GM19240 (cell line): ENCODE measurements at regions not wholly inside any gene's neighbourhood (a gene's known extent, or its start where the extent isn't known, plus 50 kb on each side); places are given as distances from the start of the nearest gene placed in this dataset.
"Not testable (repeated sequence)": the region's sequence is repeated elsewhere in the genome, so short reads cannot be mapped to it uniquely, and the experiment has no call there.

Source experiments
- DNase-seq: peaks from one replicate; pipeline ENCODE4 v3.0.0; 2011; ENCODE audit warnings: low spot score; ENCODE audit not compliant: insufficient read length

DNA sequence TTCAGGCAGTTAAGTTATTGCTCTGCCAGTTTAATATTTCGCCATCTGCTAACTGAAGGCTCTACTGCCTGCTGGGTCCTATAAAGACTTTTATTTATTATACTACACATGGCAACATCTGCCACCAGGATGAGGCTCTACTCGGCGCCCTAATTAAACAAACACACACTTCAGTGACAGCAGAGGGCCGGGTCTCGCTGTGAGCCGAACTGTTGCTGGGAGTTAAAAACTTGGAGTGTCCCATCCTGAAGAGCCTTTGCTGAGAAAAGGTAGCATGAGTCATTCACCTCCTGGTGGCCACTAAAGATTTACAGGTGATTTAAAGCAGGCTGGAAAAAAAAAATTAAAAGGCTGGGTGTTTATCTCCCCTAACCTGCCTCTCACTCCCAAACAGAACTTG, 183.7 kb downstream of the NPIPA8 start:
- not testable (repeated sequence) for DNase-seq

GRCh38 chr16:18148132-18148531, 188.4 kb downstream of the NPIPA8 start:
- DNase-seq, result not testable (repeated sequence)

GRCh38 chr16:18146601-18147142, 189.9 kb downstream of the NPIPA8 start:
- not testable (repeated sequence) for DNase-seq

DNA sequence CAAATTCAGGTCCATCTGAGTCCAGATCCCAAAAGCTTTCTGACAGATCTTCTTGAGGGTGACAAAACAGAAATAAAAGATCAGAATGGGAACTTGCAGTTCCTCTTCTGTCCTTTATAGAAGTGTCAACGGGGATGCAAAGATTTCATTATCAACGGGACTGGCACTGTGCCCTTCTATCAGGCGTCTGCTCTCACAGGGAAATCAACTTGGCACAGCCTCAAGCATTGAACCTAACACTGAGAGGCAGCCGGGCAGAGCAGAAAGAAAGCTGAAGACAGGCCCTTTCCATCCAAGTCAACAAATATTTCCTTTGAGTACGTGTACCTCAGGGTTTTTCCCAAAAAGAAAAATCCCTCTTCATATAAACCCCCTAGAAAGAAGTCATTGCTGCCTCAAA, 194.5 kb downstream of the NPIPA8 start:
- DNase-seq, result not testable (repeated sequence)

GRCh38 chr16:18136288-18136687, 200.2 kb downstream of the NPIPA8 start:
- DNase-seq, result not testable (repeated sequence)

DNA sequence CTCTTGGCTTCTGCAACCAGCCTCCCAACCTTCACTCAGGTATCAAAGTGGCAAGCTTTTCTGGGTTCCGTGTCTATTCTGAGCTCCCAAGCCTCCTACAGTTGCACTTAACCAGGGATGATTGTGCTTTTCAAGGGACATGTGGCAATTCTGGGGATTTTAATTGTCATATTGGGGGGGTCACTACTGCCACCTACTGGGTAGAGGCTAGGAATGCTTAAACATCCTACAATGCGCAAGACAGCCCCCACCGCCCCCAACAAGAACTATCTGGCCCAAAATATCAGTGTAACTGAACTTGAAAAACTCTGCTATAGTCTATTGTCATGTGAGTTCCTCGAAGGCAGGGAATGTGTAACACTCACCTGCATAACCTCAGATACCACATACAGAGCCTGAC, 201.5 kb downstream of the NPIPA8 start:
- DNase-seq, result not testable (repeated sequence)

GRCh38 chr16:18131587-18131986, 204.9 kb downstream of the NPIPA8 start:
- DNase-seq, result not testable (repeated sequence)

DNA sequence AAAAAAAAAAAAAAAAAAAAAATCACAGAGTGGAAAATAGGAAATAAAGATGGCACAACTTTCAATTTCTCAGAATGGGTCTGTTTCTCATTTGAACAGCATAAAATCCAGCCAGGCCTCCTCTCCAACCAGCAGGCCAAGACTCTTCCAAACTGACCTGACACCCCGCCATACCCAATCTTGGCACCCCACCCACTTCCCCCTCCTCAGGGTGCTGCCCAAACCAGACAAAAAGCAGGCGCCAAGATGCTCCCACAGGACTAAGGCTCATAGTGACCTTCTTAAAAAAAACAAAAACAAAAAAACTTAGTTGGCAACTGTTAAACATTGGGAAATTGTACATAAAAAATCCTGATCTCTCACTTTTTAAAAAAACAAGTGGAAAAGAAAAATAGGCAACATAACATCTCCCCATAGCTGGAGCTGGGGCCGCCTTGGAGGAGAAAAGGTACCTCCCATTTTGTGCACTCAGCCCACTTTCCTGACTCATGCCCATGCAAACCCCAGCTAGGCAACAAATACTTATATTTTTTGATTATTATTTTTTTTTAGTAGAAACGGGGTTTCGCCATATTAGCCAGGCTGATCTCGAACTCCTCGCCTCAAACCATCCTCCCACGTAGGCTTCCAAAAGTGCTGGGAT, 205.9 kb downstream of the NPIPA8 start:
- DNase-seq, result not testable (repeated sequence)

DNA sequence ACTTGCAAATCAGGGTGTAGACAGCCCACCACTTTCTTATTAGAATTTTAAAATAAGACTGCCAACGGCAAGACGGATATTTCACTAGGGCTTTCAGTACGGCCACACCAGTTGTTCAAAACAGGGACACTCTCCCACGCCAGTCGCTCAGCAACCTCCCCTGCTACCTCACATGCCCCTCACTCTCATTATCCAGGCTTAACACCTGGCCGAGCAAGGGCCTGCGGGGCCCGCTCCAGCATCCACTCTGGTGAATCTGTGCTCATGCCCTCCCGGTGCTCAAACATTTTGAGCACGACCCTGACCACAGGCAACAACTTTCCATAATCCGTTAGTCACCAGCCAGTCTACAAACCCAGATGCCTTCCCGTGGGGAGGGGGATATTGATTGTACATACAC, 209.5 kb downstream of the NPIPA8 start:
- not testable (repeated sequence) for DNase-seq

GRCh38 chr16:18119092-18119491, 217.4 kb downstream of the NPIPA8 start:
- not testable (repeated sequence) for DNase-seq

DNA sequence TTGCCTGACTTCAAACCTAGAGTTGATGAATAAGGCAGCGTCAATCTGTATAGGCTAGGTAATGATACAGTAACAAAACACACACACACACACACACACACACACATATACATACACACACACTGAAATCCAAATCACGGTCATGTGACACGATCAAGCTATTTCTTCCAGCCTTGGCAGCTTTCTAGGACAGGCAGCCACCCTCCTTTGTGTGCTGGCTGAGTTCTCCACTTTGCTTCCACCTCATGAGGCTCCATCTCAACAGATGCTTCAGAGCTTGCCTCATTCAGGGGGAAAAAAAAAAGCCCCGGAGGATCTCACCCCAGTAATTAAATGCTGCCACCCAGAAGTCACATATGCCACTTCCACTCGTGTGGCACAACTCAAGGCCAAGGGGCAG, 217.9 kb downstream of the NPIPA8 start:
- DNase-seq, result not testable (repeated sequence)

GRCh38 chr16:18118071-18118470, 218.5 kb downstream of the NPIPA8 start:
- DNase-seq, result not testable (repeated sequence)

- DNase-seq, result not testable (repeated sequence)
Measured at GRCh38 chr16:18104412-18104811, 232.1 kb downstream of the NPIPA8 start.

DNA sequence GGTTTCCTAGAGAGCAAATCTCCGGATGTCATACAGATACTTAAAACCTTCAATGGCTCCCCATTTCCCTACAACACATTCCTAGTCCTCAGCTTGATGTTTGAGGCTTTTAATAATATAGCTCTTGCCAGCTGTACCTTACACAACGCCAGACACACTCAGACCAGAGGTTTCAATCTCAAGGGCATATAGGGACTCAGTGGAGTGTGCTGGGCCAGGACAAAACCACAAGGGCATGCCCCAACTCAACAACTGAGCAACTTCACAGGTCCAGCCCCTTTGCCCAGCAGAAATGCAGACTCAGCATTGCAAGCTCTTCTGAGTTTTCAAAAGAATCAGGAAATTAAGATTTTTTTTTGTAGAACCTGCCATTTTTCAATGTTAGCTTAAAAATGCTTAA, 235.5 kb downstream of the NPIPA8 start:
- not testable (repeated sequence) for DNase-seq

DNA sequence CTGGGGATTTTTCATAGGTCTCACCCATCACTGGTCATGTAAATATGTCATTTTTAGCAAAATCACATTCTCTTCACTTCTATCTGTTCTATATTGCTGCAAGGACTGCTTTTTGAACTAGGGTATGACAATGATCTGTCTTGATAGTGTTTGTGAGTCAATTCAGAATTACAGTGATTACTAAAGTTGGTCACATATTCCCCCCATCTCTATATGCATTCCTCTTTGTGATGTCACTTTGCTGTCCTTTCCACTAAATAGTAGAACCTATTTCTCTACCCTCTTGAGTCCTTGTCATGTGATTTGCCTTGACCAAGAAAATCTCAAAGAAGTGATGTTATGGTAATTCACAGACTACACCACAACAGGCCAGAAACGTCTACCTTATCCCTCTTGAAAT, 243.9 kb downstream of the NPIPA8 start:
- not testable (repeated sequence) for DNase-seq

DNA sequence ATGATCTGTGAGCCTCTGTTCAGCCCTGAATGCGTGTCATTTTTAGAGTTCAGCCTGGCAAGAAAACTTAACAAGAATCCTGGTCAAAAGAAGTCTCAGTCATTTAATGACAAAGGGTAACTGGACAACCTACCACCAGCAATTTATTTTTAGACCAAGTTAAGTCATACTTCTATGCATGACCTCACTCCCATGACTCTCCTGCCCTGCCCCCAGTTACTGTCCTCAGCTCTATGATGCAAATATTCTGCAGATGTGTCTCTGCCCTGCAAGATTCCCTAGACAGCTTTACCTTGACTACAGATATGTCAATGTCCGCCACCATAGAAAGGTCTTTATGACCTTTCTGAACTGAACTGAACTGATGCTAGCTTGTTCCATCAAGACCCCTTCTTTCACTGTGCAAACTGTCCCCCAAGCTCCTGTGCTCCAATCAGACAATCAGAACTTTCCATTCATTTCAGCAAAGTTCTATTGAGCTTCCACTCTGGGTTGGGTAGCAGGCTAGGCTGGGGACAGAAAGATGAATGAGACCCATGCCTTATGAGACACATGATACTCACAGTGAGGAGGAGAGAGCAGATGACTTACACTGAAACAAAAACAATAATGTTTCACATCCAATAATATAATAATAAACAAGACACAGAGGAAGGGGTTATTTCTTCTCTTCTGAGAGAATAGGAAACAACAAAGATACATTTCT, 255.7 kb downstream of the NPIPA8 start:
- not testable (repeated sequence) for DNase-seq

DNA sequence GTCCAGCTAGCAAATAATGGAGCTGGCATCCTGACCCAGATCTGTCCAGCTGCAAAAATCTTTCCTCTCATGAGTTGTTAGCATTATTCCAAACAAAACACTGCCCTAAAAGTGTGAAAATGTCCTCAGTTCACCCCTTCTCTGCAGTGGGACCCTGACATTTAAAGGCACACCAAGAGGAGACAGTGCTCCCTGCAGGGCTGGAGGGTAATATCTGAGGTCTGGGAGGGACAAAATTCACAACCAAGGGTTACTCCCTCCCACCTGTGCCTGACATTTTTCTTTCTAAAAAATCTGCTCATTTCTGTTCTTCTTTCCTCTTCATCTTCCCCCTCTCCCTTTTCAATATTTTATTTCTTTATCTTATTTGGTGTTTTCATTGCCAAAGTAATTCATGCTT, 258.6 kb downstream of the NPIPA8 start:
- not testable (repeated sequence) for DNase-seq

- DNase-seq, result no peak
Measured at GRCh38 chr16:18072161-18072560, 264.4 kb downstream of the NPIPA8 start.

DNA sequence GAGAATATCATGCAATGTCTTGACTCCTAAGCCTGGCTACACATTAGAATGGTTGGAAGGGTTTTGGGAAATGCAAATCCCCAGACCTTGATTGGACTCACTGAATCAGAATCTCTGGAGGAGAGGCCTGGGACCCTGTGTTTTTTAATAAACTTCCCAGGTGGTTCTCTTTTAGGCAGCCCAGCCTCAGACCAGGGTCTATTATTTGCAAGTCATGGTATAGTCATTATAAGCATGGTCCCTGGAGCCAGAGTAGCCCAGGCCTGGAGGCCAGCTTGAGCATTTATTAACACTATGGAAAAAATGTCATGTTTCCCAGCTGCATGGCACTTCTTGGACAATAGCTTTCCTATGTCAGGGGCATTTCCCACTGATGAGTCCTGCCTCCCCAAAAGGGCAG, 266.9 kb downstream of the NPIPA8 start:
- no peak for DNase-seq

DNA sequence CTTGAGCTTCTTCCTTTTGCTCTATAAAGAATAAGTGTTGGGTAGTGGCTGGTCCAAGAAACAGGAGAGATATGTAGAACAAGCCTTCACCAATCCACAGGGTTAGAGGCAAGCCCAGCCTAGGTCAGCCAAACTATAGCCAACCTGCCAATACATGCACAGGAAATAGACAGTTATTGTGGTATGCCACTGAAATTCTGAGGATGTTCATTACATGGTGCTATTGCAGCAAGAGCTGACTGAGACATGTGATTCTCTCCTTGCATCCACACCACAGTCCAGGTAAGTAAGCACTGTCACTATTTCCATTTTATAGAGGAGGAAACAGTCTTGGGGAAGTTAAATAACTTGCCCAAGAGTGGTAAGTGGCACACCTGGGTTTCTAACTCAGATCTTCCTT, 268.1 kb downstream of the NPIPA8 start:
- DNase-seq, result no peak

- no peak for DNase-seq
Measured at GRCh38 chr16:18062713-18063112, 273.8 kb downstream of the NPIPA8 start.

GRCh38 chr16:18060351-18060750, 276.2 kb downstream of the NPIPA8 start:
- no peak for DNase-seq

DNA sequence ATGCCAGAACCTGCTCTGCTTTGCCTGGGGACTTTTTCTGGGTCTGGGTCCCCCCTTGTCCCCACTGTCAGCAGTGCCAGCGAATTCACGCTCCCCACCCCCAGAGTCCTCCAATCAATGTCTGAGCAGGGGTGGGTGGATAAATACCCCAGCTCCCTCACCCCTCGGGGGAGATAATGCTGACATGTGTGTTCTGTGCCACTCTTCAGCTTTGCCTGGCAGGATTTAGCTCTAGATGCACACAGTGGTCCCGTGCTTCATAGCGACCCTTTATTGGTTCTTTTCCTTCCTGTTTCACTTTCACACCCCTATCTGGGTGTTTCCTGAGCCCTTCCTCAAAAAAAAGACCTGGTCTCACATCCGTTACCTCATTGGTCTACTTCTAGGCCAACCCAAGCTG, 277.0 kb downstream of the NPIPA8 start:
- no peak for DNase-seq
